ENCODE measurements at regions not wholly inside any gene's neighbourhood (a gene's known extent, or its start where the extent isn't known, plus 50 kb on each side); places are given as distances from the start of the nearest gene placed in this dataset.

GRCh38 chr9:87798261-87798833 lies 72.4 kb downstream of the CTSL start:
- Histone ChIP-seq H3K4me1 (no peaks in the 10 kb centered on the region), H3K4me3 (no peak overlapping the region), H3K27me3 (peaks cover 7% of the 10 kb centered on the region), H3K9me3 (no peaks in the 10 kb centered on the region), H3K36me3 (no peaks in the 10 kb centered on the region), H3K27ac (no peak overlapping the region)
- no peak for TF ChIP-seq EP300 (IDR thresholded peaks at IDR 0.05)
- no peak for TF ChIP-seq POLR2A (IDR thresholded peaks at IDR 0.05)
- TF ChIP-seq CTCF (IDR thresholded peaks at IDR 0.05) = no peak
- TF ChIP-seq POLR2AphosphoS5 (IDR thresholded peaks at IDR 0.05) = no peak
- no peak for DNase-seq (ENCODE audit: low spot score in 2 of 2)
- WGBS = 73% methylated on average over 1 of the region's 1 CpG

- H3K4me3 ChIP-seq = no peak overlapping the region
- no peaks in the 10 kb centered on the region for H3K36me3 ChIP-seq
- TF ChIP-seq CTCF (IDR thresholded peaks at IDR 0.05) (no peak), POLR2AphosphoS5 (IDR thresholded peaks at IDR 0.05) (no peak), POLR2A (IDR thresholded peaks at IDR 0.05) (no peak), EP300 (IDR thresholded peaks at IDR 0.05) (no peak)
- no peaks in the 10 kb centered on the region for H3K4me1 ChIP-seq
- 87% methylated on average over 5 of the region's 5 CpGs for WGBS
- no peak overlapping the region for H3K27ac ChIP-seq
- no peaks in the 10 kb centered on the region for H3K9me3 ChIP-seq
- DNase-seq (ENCODE audit: low spot score in 2 of 2) = no peak
- H3K27me3 ChIP-seq = peaks cover 7% of the 10 kb centered on the region
These were observed 73.6 kb downstream of the CTSL start for GRCh38 chr9:87799503-87799902.

- no peaks in the 10 kb centered on the region for H3K9me3 ChIP-seq
- no peaks in the 10 kb centered on the region for H3K36me3 ChIP-seq
- H3K4me3 ChIP-seq = no peak overlapping the region
- 77% methylated on average over 7 of the region's 7 CpGs for WGBS
- no peak for TF ChIP-seq POLR2A (IDR thresholded peaks at IDR 0.05)
- TF ChIP-seq EP300 (IDR thresholded peaks at IDR 0.05) = no peak
- TF ChIP-seq POLR2AphosphoS5 (IDR thresholded peaks at IDR 0.05) = no peak
- no peak for TF ChIP-seq CTCF (IDR thresholded peaks at IDR 0.05)
- peaks cover 7% of the 10 kb centered on the region for H3K27me3 ChIP-seq
- H3K27ac ChIP-seq = no peak overlapping the region
- H3K4me1 ChIP-seq = no peaks in the 10 kb centered on the region
- no peak for DNase-seq (ENCODE audit: low spot score in 2 of 2)
These were observed 74.5 kb downstream of the CTSL start for GRCh38 chr9:87800456-87800855.

GRCh38 chr9:87801013-87801412 lies 75.1 kb downstream of the CTSL start:
- WGBS = 65% methylated on average over 4 of the region's 4 CpGs
- H3K4me3 ChIP-seq = no peak overlapping the region
- H3K27me3 ChIP-seq = peaks cover 10% of the 10 kb centered on the region
- DNase-seq (ENCODE audit: low spot score in 2 of 2) = no peak
- no peaks in the 10 kb centered on the region for H3K9me3 ChIP-seq
- TF ChIP-seq CTCF (IDR thresholded peaks at IDR 0.05) = no peak
- TF ChIP-seq POLR2AphosphoS5 (IDR thresholded peaks at IDR 0.05) = no peak
- TF ChIP-seq EP300 (IDR thresholded peaks at IDR 0.05) = no peak
- TF ChIP-seq POLR2A (IDR thresholded peaks at IDR 0.05) = no peak
- no peaks in the 10 kb centered on the region for H3K4me1 ChIP-seq
- no peak overlapping the region for H3K27ac ChIP-seq
- H3K36me3 ChIP-seq = no peaks in the 10 kb centered on the region

- no peak overlapping the region for H3K4me3 ChIP-seq
- no peaks in the 10 kb centered on the region for H3K9me3 ChIP-seq
- TF ChIP-seq POLR2AphosphoS5 (IDR thresholded peaks at IDR 0.05) (no peak), EP300 (IDR thresholded peaks at IDR 0.05) (no peak)
- DNase-seq (ENCODE audit: low spot score in 2 of 2) = no peak
- no peak overlapping the region for H3K27ac ChIP-seq
- H3K36me3 ChIP-seq = no peaks in the 10 kb centered on the region
- H3K4me1 ChIP-seq = no peaks in the 10 kb centered on the region
- WGBS = 80% methylated on average over 15 of the region's 15 CpGs
- H3K27me3 ChIP-seq = peaks cover 16% of the 10 kb centered on the region
These were observed 77.2 kb downstream of the CTSL start for GRCh38 chr9:87803166-87803565.
